ENCODE measurements at regions not wholly inside any gene's neighbourhood (a gene's known extent, or its start where the extent isn't known, plus 50 kb on each side); places are given as distances from the start of the nearest gene placed in this dataset.
"Not testable (repeated sequence)": the region's sequence is repeated elsewhere in the genome, so short reads cannot be mapped to it uniquely, and the experiment has no call there.

DNA sequence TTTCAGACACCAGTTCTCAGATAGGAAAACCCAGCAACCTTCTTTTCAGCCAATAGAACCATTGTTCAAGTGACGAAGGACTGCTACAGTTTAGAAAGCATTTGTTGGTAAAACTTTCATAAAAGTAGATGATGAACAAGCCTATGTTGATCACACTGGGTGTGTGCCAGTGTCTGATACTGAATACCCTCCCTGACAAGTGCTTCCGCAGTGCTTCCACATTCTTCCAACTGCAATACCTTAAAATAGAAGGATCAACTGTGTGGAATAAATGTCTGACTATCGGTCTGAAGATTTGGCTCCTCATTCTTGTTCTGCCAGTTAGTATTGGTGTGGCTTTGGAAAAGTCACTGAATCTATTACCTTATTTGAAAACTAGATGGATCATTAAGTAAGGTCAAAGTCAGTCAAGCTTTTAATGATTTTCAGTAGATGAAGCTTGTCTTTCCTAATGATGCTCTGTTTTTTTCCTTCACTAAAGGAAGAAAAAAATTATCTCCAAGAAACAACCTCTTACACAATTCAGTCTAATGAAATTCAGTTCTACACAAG, 479.4 kb upstream of the CBLB start:
- no peak for DNase-seq (ENCODE audit: low spot score)

DNA sequence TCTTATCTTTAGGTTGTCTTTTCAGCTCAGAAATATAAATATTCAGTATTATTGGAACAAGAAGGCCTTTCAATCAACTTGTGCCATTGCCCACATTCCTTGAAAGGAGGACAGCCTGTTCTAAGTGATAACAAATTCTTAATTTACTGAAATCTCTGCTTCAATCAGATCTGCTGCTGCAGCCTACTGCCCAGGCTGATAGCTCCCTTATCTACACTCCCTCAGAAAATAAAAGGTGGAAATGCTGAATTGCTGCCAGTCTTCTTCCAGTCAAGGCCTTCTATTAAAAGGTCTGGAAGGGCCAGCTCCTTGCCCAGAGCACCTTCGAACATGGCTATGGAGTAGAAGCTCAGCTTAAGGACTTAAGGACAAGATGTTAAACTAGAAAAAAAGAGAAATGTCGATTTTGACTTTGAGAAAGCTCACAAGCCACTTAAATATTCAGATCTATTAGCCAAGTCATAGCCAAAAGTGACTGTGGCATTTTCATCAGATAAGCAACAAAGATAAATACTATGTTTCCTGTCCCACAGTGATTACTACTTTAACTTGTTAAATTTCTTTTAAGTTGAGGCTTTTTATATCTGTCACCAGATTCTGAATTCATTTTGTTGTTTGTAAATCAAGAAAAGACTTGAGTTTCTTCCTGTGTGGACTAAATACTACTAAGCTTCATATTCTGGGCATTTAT, 480.5 kb upstream of the CBLB start:
- DNase-seq (ENCODE audit: low spot score): no peak

DNA sequence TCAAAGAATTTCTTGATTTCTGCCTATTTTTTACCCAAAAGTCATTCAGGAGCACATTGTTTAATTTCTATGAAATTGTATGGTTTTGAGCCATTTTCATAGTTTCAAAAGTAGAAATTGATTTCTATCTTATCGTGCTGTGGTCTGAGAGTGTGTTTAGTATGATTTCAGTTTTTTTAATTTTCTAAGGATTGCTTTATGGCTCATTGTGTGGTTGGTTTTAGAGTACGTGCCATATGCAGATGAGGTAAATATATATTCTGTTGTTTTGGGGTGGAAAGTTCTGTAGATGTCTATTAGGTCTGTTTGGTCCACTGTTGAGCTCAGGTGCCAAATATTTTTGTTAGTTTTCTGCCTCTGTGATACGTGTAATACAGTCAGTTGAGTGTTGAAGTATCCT, 487.1 kb upstream of the CBLB start:
- no peak for DNase-seq (ENCODE audit: low spot score)

DNA sequence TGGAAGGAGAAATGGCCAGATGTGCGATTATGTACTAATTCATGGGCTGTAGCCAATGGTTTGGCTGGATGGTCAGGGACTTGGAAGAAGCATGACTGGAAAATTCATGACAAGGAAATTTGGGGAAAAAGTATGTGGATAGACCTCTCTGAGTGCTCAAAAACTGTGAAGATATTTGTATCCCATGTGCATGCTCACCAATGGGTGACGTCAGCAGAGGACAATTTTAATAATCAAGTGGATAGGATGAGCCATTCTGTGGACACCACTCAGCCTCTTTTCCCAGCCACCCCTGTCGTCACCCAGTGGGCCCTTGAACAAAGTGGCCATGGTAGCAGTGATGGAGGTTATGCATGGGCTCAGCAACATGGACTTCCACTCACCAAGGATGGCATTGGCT, 490.9 kb upstream of the CBLB start:
- no peak for DNase-seq (ENCODE audit: low spot score)

DNA sequence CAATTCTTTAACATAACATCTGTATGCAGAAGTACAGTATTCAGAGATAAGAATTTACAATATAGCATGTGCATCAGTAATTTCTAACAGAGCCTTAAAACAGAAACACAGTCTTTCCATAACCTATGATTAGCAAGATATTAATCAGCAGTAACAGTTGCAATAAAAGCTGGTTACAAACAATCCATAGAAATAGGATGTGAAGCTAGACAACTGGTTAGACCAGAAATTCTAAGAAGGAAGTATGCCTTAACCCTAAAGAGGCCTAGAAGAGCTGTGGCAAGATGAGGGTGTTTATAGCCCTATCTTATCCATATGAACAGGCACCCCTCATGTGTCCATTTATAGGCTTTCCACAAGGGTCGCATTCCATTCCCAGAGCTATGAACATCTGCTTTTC, 492.1 kb upstream of the CBLB start:
- DNase-seq (ENCODE audit: low spot score): not testable (repeated sequence)

DNA sequence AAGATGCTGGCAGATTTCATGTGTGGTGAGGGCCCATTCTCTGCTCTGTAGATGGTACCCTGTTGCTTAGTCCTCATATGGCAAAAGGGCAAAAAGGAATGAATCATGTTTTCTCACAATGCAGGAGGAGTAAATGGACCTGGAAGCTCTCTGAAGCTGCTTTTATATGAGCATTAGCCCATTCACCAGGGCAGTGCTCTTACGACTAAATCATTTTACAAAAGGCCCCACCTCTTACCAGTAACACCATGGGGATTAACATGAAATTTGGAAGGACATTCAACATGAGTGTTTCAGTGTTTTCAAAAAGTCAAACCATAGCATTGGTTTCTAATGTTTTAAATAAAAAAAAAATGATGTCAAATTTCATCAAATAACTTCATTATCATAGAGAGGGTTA, 495.7 kb upstream of the CBLB start:
- DNase-seq (ENCODE audit: low spot score): no peak

DNA sequence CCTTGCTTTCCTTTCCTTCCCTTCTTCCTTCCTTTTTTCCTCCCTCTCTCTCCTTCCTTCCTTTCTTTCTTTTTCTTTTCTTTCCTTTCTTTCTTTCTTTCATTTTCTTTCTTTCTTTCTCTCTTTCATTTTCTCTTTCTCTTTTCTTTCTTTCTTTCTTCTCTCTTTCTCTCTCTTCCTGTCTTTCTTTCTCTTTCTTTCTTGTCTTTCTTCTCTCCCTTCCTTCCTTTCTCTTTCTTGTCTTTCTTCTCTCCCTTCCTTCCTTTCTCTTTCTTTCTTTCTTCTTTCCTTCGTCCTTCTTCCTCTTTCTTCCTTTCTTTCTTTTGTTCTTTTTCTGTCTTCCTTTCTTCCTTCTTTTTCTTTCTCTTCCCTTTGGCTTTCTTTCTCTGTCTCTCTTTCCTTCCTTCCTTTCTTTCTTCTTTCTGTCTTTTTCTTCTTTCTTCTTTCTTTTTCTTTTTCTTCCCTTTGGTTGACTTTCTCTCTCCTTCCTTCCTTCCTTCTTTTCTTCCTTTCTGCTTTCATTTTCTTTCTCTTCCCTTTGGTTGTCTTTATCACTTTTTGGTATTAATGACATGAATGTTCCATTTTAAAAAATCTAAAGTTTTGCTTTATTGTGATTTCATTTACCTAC, 496.4 kb upstream of the CBLB start:
- DNase-seq (ENCODE audit: low spot score): no peak

DNA sequence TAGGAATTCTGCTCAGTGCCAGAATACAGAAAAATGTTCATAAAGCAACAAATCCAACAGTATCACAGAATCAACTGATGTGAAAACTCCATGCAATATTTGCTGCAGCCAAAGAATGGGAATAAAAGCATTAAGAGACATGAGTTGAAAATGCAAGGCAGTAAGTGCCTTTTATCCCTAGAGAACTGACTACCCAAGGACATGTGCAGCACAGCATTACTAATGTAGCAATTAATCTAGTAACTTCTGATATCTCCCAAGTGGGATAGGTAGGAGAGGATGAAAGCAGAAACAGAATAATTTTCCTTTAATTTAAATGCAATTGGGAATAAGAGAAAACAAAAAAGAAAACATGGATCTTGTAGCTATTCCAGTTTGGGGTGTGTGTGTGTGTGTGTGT, 497.5 kb upstream of the CBLB start:
- DNase-seq (ENCODE audit: low spot score): no peak

- no peak for DNase-seq (ENCODE audit: low spot score)
Observed at GRCh38 chr3:106367496-106367895, 498.7 kb upstream of the CBLB start.

GRCh38 chr3:106371221-106371970, 502.6 kb upstream of the CBLB start:
- DNase-seq (ENCODE audit: low spot score): no peak

DNA sequence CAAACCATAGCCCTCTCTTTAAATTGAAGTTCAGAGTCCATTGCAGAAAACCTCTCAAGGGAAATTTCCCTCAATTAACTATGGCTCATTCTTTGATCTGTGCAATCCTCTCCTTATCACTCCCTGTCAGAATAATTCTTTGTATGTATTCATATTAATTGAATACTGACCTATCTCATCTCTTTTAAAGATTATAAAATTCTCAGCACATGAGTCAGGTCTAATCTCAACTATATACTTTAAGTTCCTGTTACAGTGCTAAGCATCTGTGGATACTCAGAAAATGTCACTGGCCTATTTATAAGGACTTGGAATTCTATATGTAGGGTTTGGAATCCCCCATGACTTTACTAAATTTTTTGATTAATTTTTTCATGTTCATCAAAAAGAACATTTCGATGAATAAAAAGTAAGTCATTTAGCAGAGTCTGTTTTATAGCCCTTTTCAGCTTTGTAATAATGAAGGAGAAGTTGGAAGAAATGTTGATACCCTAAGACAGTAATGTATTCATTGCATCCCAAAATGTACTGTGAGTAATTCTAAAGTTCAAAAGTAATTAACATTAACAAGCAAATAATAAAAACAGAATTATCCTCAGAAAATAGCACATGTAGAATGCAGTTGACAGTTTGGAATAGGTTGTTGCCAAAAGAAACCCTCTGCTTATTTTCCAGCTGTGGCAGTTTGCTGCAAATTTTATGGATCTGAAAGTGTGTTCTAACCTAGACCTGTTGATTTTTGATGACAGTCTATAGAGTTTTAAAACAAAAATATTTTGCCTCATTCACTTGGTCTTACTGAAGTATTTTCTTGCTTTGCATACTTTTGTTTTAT, 503.4 kb upstream of the CBLB start:
- DNase-seq (ENCODE audit: low spot score): no peak

DNA sequence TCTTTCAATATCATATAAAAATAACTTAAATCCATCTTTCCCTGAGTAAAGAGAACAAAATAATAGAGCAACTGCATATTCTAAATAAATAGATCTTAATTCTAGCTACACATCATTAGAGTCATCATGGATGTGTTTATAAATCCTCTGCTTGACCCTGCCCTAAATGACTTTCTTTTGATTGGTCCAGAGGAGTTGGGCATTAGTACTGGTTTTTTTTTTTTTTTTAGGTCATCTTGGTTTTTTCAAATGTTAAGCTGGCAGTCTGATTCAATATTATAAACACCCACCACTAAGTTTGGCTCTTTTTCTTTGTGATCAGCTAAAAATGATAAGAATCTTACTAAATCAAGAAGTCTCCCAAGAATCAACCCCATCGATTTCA, 504.0 kb upstream of the CBLB start:
- DNase-seq (ENCODE audit: low spot score): no peak

- no peak for DNase-seq (ENCODE audit: low spot score)
Observed at GRCh38 chr3:106376016-106376570, 507.3 kb upstream of the CBLB start.

- no peak for DNase-seq (ENCODE audit: low spot score)
Observed at GRCh38 chr3:106379251-106379750, 510.5 kb upstream of the CBLB start.

GRCh38 chr3:106380232-106380631, 511.4 kb upstream of the CBLB start:
- no peak for DNase-seq (ENCODE audit: low spot score)

GRCh38 chr3:106381286-106381938, 512.6 kb upstream of the CBLB start:
- DNase-seq (ENCODE audit: low spot score): no peak

- no peak for DNase-seq (ENCODE audit: low spot score)
Observed at GRCh38 chr3:106381939-106382335, 513.1 kb upstream of the CBLB start.

GRCh38 chr3:106386050-106386449, 517.2 kb upstream of the CBLB start:
- DNase-seq (ENCODE audit: low spot score): no peak

- no peak for DNase-seq (ENCODE audit: low spot score)
Observed at GRCh38 chr3:106392915-106393314, 524.1 kb upstream of the CBLB start.

GRCh38 chr3:106397006-106397405, 528.2 kb upstream of the CBLB start:
- no peak for DNase-seq (ENCODE audit: low spot score)

Data from CD4-positive, alpha-beta T cell treated with Interleukin-15 for 4 hours (primary cell).